ENCODE measurements at regions not wholly inside any gene's neighbourhood (a gene's known extent, or its start where the extent isn't known, plus 50 kb on each side); places are given as distances from the start of the nearest gene placed in this dataset.

- no peak for TF ChIP-seq REST (IDR thresholded peaks at IDR 0.05; ENCODE audit: low read depth)
- no peak for TF ChIP-seq SRF (IDR thresholded peaks at IDR 0.05; ENCODE audit: low read depth)
- TF ChIP-seq ZFX (IDR thresholded peaks at IDR 0.05), result no peak
- no peak for TF ChIP-seq SP1 (IDR thresholded peaks at IDR 0.05; ENCODE audit: low read depth)
- no peak for TF ChIP-seq POLR2A (IDR thresholded peaks at IDR 0.05; ENCODE audit: borderline replicate concordance, extremely low read depth, insufficient read depth, insufficient read length)
- no peak for TF ChIP-seq JUND (IDR thresholded peaks at IDR 0.05)
- no peak for TF ChIP-seq EZH2phosphoT487 (IDR thresholded peaks at IDR 0.05; ENCODE audit: borderline replicate concordance)
- no peak for TF ChIP-seq POLR2AphosphoS5 (IDR thresholded peaks at IDR 0.05; ENCODE audit: low read depth, low read length)
Measured at GRCh38 chr5:8288334-8288733, 419.4 kb downstream of the MTRR start (continued).

DNA sequence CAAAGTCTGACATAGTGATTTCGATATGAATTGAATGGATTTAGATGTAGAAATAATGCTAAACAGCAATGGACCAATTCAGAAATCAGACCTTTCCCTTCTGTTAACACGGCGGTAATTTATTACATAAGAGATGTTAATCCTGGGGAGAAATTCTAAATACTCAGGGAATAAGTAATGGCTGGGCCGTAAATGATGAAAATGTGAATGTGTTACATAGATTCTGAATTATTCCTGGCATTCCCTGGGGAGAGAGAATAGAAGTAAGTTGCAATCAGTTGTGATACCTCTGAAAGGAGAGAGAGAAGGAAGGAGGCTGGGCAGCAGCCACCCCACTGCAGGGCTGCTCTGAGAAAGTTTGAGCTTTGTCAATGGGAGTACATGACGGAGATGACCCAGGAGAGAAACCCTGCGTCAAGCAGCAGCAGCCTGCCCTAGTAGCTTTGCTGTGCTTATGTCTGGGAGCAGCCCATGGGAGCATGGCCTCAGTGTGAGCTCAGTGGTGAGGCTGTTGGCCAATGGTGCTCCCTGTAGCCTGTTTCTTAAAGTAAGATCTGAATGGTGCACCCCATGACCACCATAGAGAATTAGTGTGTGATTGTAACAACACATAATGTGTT, 420.1 kb downstream of the MTRR start:
- Histone ChIP-seq H3K4me3 (replicated peaks in 1 of 2; ENCODE audit: low read depth in 1 of 2, low read length in 2 of 2) (no peak overlapping the region), H3K4me1 (ENCODE audit: control insufficient read depth in 1 of 2, insufficient read depth in 2 of 2, low read length in 2 of 2) (no peaks in the 10 kb centered on the region), H3K9me3 (ENCODE audit: control insufficient read depth in 1 of 2, insufficient read depth in 1 of 2, low read depth in 1 of 2, low read length in 2 of 2) (peaks cover 3 to 6% of the 10 kb centered on the region in 2 experiments; a peak in 1 of 4 replicates), H3K27ac (ENCODE audit: low read depth, low read length) (no peak overlapping the region), H3K9ac (ENCODE audit: low read length) (no peak overlapping the region), H3K36me3 (ENCODE audit: control insufficient read depth in 1 of 2, insufficient read depth in 2 of 2, low read length in 2 of 2) (no peaks in the 10 kb centered on the region), H3K9me2 (ENCODE audit: insufficient read depth) (no peaks in the 10 kb centered on the region), H2AFZ (ENCODE audit: low read depth, low read length, poor library complexity, severe bottlenecking) (no peak overlapping the region), H3K79me2 (ENCODE audit: insufficient read depth, low read length) (no peaks in the 10 kb centered on the region), H4K20me1 (ENCODE audit: insufficient read depth) (no peaks in the 10 kb centered on the region), H3K27me3 (ENCODE audit: insufficient read depth, low read length) (no peaks in the 10 kb centered on the region), H3K4me2 (ENCODE audit: low read length) (no peak overlapping the region)
- CTCF ChIA-PET, result no interaction called here
- BruUV-seq (replicated peaks), result no TSS peak
- no peak for DNase-seq (ENCODE audit: low read depth, low spot score)
- RAD21 ChIA-PET (ENCODE audit: low non-redundant PET in 1 of 2, low total read pairs in 2 of 2, uncharacterized antibody in 2 of 2, unreplicated experiment in 2 of 2), result no interaction called here
- POLR2A ChIA-PET, result no interaction called here
- no peak for ATAC-seq
- intact Hi-C loops (cut with micrococcal nuclease), result no loop called here
- no peak for TF ChIP-seq SIN3A (IDR thresholded peaks at IDR 0.05; ENCODE audit: low read depth)
- no peak for TF ChIP-seq CTCF (IDR thresholded peaks at IDR 0.05 in 2 of 3, conservative IDR thresholded peaks at IDR 0.05 in 1 of 3; ENCODE audit: borderline replicate concordance in 1 of 3, insufficient read depth in 1 of 3, low read depth in 2 of 3, low read length in 2 of 3)
- TF ChIP-seq EGR1 (IDR thresholded peaks at IDR 0.05; ENCODE audit: low read depth), result no peak
- no peak for TF ChIP-seq RAD21 (IDR thresholded peaks at IDR 0.05; ENCODE audit: low read depth)
- no peak for TF ChIP-seq ATF3 (IDR thresholded peaks at IDR 0.05)
- TF ChIP-seq, protein P1, sequence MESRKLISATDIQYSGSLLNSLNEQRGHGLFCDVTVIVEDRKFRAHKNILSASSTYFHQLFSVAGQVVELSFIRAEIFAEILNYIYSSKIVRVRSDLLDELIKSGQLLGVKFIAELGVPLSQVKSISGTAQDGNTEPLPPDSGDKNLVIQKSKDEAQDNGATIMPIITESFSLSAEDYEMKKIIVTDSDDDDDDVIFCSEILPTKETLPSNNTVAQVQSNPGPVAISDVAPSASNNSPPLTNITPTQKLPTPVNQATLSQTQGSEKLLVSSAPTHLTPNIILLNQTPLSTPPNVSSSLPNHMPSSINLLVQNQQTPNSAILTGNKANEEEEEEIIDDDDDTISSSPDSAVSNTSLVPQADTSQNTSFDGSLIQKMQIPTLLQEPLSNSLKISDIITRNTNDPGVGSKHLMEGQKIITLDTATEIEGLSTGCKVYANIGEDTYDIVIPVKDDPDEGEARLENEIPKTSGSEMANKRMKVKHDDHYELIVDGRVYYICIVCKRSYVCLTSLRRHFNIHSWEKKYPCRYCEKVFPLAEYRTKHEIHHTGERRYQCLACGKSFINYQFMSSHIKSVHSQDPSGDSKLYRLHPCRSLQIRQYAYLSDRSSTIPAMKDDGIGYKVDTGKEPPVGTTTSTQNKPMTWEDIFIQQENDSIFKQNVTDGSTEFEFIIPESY (IDR thresholded peaks at IDR 0.05; ENCODE audit: extremely low read depth, insufficient replicate concordance, low read length), result no peak
- TF ChIP-seq SP1 (IDR thresholded peaks at IDR 0.05; ENCODE audit: low read depth), result no peak
- no peak for TF ChIP-seq CBX3 (IDR thresholded peaks at IDR 0.05; ENCODE audit: low read depth)
- no peak for TF ChIP-seq CEBPB (IDR thresholded peaks at IDR 0.05; ENCODE audit: low read depth)
- TF ChIP-seq POLR2AphosphoS5 (IDR thresholded peaks at IDR 0.05; ENCODE audit: low read depth, low read length), result no peak
- no peak for TF ChIP-seq FOSL1 (IDR thresholded peaks at IDR 0.05; ENCODE audit: low read depth)
- TF ChIP-seq ELF1 (IDR thresholded peaks at IDR 0.05; ENCODE audit: borderline replicate concordance, low read depth), result no peak
- no peak for TF ChIP-seq YY1 (IDR thresholded peaks at IDR 0.05; ENCODE audit: extremely low read depth, insufficient replicate concordance, low read depth, low read length)
- TF ChIP-seq SRF (IDR thresholded peaks at IDR 0.05; ENCODE audit: low read depth), result no peak
- TF ChIP-seq JUND (IDR thresholded peaks at IDR 0.05), result no peak
